GM19025 (cell line): ENCODE measurements at regions not wholly inside any gene's neighbourhood (a gene's known extent, or its start where the extent isn't known, plus 50 kb on each side); places are given as distances from the start of the nearest gene placed in this dataset.
A peak's percentile ranks its signal among the peaks of the same experiment; 100 is the strongest.

Experiments used
- ATAC-seq: cut with Tn5 transposase; IDR thresholded peaks from one replicate; pipeline ENCODE4 v1.9.1; 2021; ENCODE audit warnings: mild to moderate bottlenecking, low read depth, moderate library complexity; ENCODE audit not compliant: unreplicated experiment

DNA sequence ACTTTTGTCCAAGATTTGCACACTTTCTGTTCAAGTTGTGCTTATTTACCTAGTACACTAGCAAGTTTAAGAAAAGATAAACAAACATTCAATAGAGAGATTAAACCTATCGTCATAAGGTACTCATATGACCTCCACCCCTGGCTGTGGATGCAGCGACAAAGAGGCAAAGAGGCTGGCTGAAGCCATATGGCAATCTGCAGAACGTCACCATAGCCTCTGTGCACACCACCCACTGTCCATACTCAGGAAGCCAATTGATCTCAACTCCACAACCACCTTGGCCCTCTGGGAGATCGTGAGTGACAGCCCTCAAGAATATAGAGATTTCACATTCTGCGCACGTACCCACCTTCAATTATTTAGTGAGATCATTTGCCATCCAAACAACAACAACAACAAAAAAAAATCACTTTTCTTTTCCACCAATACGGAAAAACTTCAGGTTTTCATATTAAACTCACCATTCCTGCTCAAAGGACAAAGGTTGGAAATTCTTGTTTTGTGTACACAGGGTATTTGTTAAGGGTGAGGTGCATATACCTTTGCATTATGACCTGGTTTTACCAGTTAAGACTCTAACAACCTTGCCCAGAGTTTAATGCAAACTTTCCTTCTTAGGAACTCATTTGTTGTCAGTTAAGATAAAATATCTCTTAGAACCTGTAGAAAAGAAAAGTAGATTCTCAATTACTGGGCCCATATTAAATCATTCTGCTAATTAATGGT, 243.0 kb upstream of the FSTL5 start:
- ATAC-seq: no peak

DNA sequence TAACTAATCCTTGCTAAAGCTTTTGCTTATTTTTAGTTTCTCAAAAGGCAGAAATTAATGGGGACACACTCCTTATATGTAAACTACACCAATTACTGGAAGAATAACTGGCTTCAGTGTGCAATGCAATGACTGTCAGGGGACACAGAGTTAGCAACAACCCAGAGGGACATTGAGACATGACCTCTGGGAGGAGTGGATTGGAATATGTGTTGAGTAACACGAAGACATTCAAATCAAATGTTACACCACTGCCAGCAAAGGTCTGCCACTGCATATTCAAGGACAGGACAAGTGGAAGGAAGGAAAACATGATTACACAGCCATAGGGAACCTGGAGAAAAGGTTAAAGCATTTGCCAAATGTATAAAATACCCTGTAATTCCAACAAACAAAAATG, 240.1 kb upstream of the FSTL5 start:
- ATAC-seq: no peak

DNA sequence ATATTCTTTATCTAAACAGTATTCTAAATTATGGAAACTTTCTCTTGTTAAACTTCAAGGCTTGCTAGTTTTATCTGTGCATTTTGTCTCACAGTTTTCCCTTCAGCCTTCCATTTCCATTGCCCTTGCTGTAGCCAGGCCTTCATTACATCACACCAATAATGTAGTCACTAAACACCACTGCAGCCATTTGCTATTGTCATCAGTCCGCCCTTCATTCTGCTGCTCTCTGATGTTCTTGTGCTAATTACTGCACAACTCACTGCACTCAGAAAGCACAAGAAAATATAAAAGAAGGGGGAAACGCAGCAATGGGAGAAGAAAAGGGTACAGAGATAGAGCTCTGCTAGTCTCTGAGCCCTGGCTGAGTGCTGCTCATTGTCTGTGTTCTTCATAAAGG, 239.6 kb upstream of the FSTL5 start:
- ATAC-seq: no peak

GRCh38 chr4:162401021-162401420, 237.2 kb upstream of the FSTL5 start:
- no peak for ATAC-seq

- no peak for ATAC-seq
Measured at GRCh38 chr4:162392946-162393345, 229.1 kb upstream of the FSTL5 start.

- no peak for ATAC-seq
Measured at GRCh38 chr4:162366146-162366545, 202.3 kb upstream of the FSTL5 start.

GRCh38 chr4:162364651-162365050, 200.9 kb upstream of the FSTL5 start:
- ATAC-seq: no peak

GRCh38 chr4:162360369-162361149, 196.8 kb upstream of the FSTL5 start:
- ATAC-seq: no peak

DNA sequence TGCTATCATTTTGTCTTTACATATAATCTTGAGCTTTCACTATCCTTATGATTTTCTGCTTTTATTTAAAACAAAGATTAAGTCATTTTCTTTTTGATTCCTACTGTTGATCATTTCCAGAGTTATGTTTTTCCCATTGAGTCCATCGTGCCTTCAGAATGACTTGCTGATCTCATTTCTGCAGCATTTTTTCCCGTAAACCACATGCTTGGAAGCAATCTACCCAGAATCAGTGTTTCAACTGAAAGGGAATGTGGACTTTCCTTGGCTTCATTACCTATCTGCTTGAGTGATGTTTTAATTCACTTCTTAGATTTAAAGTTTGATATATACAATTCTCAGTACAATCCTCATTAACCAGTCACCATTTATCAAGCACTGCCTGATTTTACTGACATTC, 192.4 kb upstream of the FSTL5 start:
- no peak for ATAC-seq

DNA sequence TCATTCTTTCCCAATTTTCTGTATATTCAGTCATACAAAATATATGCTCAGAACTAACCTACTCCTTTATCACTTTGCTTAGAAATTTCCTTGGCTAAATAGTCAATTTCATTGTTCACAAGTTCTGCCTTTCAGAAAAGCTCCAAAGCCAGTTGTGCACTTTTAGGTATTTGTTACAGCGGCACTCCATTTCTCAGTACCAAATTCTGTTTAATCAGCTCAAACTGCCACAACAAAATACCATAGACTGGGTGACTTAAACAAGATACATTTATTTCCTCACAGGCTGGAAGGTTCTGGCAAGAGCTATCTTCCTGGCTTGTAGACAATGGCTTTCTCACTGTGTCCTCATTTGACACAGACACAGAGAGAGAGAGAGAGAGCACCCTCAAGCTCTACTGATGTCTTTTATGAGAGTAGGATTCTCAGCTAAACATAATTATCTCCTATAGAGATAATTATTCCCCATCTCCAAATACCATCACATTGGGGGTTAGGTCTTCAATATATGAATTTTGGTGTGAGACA, 188.8 kb upstream of the FSTL5 start:
- no peak for ATAC-seq

DNA sequence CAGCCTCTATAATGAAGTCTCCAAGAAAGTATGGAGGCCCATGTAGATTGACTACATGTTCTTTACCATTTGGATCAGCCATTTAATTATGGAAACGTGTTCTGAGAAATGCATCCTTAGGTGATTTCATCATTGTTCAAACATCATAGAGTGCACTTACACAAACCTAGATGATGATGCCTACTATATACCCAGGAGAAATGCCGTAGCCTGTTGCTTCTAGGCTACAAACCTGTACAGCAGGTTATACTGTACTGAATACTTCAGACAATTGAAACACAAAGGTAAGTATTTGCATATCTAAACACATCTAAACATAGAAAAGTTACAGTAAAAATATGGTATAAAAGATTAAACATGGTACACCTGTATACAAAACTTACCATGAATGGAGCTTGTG, 186.5 kb upstream of the FSTL5 start:
- ATAC-seq: no peak

DNA sequence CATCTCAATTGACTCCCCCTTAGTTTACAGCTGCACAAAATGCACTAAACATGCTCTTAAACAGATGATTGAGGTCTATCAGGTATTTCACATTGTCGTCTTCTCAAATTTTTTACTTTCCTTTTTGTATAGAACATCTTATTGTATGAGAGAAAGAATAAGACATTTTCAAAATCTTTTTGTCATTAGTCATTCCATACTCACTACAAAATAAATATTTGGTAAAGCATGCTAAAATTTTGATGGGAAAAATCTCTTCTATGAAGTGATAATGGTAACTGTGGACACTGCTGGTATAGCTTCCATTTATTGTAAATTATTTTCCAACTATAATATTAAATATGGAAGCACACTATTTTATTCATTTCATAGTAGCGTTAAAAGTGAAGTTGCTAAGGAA, 185.6 kb upstream of the FSTL5 start:
- ATAC-seq: no peak

DNA sequence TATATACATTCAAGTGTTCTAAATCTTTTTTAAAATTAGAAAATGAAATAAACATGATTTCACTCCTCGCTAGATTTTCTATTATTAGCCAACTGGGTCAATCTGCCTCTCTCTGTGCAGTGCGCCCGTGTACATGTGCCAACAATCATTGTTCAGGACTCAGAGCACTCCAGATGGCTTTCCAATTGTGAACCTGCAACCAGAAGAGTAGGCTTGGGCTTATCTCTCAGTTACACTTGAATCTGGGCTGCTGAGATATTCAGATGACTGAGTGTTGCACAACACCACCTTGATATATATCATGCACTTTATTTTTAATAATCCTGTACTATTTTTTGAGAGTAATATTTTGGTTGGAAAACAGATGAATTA, 184.0 kb upstream of the FSTL5 start:
- ATAC-seq: no peak

- no peak for ATAC-seq
Measured at GRCh38 chr4:162347156-162347841, 183.5 kb upstream of the FSTL5 start.

- ATAC-seq: no peak
Measured at GRCh38 chr4:162343967-162344366, 180.2 kb upstream of the FSTL5 start.

- no peak for ATAC-seq
Measured at GRCh38 chr4:162341533-162341932, 177.7 kb upstream of the FSTL5 start.

- ATAC-seq: no peak
Measured at GRCh38 chr4:162323919-162324318, 160.1 kb upstream of the FSTL5 start.

- ATAC-seq: no peak
Measured at GRCh38 chr4:162322054-162322453, 158.3 kb upstream of the FSTL5 start.

GRCh38 chr4:162285753-162286152, 122.0 kb upstream of the FSTL5 start:
- no peak for ATAC-seq

DNA sequence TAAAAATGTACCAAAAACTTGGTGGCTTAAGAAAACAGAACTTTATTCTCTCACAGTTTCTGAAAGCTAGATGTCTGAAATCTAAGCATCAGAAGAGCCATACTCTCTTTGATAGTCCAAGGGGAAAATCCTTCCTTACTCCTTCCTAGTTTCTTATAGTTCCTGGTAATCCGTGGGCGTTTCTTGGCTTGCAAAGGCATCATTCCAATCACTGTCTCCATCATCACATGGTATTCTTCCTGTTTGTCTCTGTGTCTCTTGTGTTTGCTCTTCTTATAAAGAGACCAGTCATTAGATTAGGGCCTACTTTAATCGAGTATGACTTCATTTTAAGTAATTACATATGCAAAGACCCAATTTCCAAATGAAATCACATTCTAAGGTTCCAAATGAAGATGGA, 118.9 kb upstream of the FSTL5 start:
- ATAC-seq: no peak

GRCh38 chr4:162274354-162274753, 110.6 kb upstream of the FSTL5 start:
- ATAC-seq: peak; percentile 67
